AG09319 (cell line): ENCODE measurements at regions not wholly inside any gene's neighbourhood (a gene's known extent, or its start where the extent isn't known, plus 50 kb on each side); places are given as distances from the start of the nearest gene placed in this dataset.

ENCODE experiments used
- DNase-seq: peaks from one replicate; pipeline ENCODE4 v3.0.0-alpha.2; 2010; ENCODE audit warnings: low read depth; ENCODE audit errors: extremely low read depth
- CTCF ChIP-seq: IDR thresholded peaks from 2 replicates; pipeline ENCODE4 v1.5.1; 2011; ENCODE audit warnings: low read depth, mild to moderate bottlenecking, inconsistent platforms, low read length, moderate library complexity

- TF ChIP-seq CTCF, result no peak
- no peak for DNase-seq
These were observed 193.8 kb downstream of the BCHE start for GRCh38 chr3:165643425-165643824.

- no peak for TF ChIP-seq CTCF
- DNase-seq, result peak; percentile 83
These were observed 194.3 kb downstream of the BCHE start for GRCh38 chr3:165642761-165643420.

- TF ChIP-seq CTCF, result no peak
- DNase-seq, result no peak
These were observed 195.5 kb downstream of the BCHE start for GRCh38 chr3:165641569-165642310.

GRCh38 chr3:165640970-165641369 is 196.3 kb downstream of the BCHE start:
- no peak for DNase-seq
- TF ChIP-seq CTCF, result no peak

- no peak for TF ChIP-seq CTCF
- no peak for DNase-seq
These were observed 197.2 kb downstream of the BCHE start for GRCh38 chr3:165640031-165640430.

GRCh38 chr3:165638034-165638433 is 199.2 kb downstream of the BCHE start:
- no peak for TF ChIP-seq CTCF
- no peak for DNase-seq

GRCh38 chr3:165636684-165637015 is 200.6 kb downstream of the BCHE start:
- no peak for TF ChIP-seq CTCF
- no peak for DNase-seq
